K562 (cell line): ENCODE measurements at regions not wholly inside any gene's neighbourhood (a gene's known extent, or its start where the extent isn't known, plus 50 kb on each side); places are given as distances from the start of the nearest gene placed in this dataset.

ENCODE experiments used
- ATAC-seq: fragments of 200-7000 bp; cut with Tn5 transposase; 3 replicates; pipeline ENCODE4 v1.9.1; 2020; ENCODE audit warnings: moderate library complexity
- BruUV-seq: library from RNA; stranded (reverse); fragments of 400-500 nt; replicated peaks from 2 replicates; lab custom pipeline; 2021; lab: Mats Ljungman, UMichigan
- CTCF ChIA-PET: fragments of 300-600 bp; formaldehyde crosslinking; extraction: SDS; loops from one replicate; lab custom pipeline; 2021; ENCODE audit warnings: low intra/inter-chr PET ratio; lab: Yijun Ruan, JAX
- POLR2A ChIA-PET: fragments of 300-600, 350-650 bp; sonication (Branson Sonifier 250); formaldehyde crosslinking; extraction: SDS; loops from one replicate; lab custom pipeline; 2021; ENCODE audit warnings: antibody characterized with exemption, inconsistent platforms; lab: Yijun Ruan, JAX
- DNase-seq, 4 experiments: peaks; one replicate each; pipeline versions ENCODE4 v3.0.0 to v3.0.0-alpha.2; 2011 to 2018; ENCODE audit warnings: low spot score in 3 of 4, mixed read lengths in 3 of 4; ENCODE audit errors: extremely low read depth in 1 of 4
- FAIRE-seq: peaks from 2 replicates; lab custom pipeline; 2011; peaks lifted over from hg19 to GRCh38; lab: Jason Lieb, UNC
- H2AFZ ChIP-seq: 2 replicates; pipeline ENCODE4 v1.6.0; 2011; ENCODE audit warnings: low read depth, low read length, control low read depth, inconsistent platforms
- H3K27ac ChIP-seq: fragments of 200-600 bp; 3 replicates; pipeline ENCODE4 v1.8.0; 2011; ENCODE audit warnings: low read depth, mild to moderate bottlenecking, control low read depth, inconsistent platforms, low read length, moderate library complexity, mixed read lengths; ENCODE audit errors: extremely low read depth
- H3K27me3 ChIP-seq, 2 experiments: fragments of 300-600 bp in 1 of 2; 2 replicates in 1 of 2; 3 replicates in 1 of 2; pipeline versions ENCODE4 v1.6.0 to v1.8.0; 2011; ENCODE audit warnings: inconsistent platforms in 2 of 2, low read length in 2 of 2, mild to moderate bottlenecking in 1 of 2, mixed read lengths in 1 of 2, moderate library complexity in 1 of 2; ENCODE audit not compliant: control insufficient read depth in 2 of 2, insufficient read depth in 2 of 2
- H3K36me3 ChIP-seq: fragments of 300-600 bp; 3 replicates; pipeline ENCODE4 v1.8.0; 2011; ENCODE audit warnings: mild to moderate bottlenecking, low read length, inconsistent platforms; ENCODE audit not compliant: control insufficient read depth, insufficient read depth
- H3K4me1 ChIP-seq, 2 experiments: fragments of 200-600 bp in 1 of 2; replicated peaks in 1 of 2; 2 replicates in 1 of 2; 3 replicates in 1 of 2; pipeline versions ENCODE4 v1.5.1 to v1.8.0; 2011; ENCODE audit warnings: inconsistent platforms in 2 of 2, low read length in 2 of 2, mild to moderate bottlenecking in 1 of 2, mixed read lengths in 1 of 2, moderate library complexity in 1 of 2; ENCODE audit not compliant: control insufficient read depth in 2 of 2, insufficient read depth in 2 of 2
- H3K4me2 ChIP-seq: 2 replicates; pipeline ENCODE4 v1.6.1; 2011; ENCODE audit warnings: low read length, control low read depth, inconsistent platforms, mixed read lengths; ENCODE audit not compliant: insufficient read depth
- H3K4me3 ChIP-seq: fragments of 200-600 bp; sonication (generic), shearing (Covaris generic); 2 replicates; pipeline ENCODE4 v1.5.1; 2016; ENCODE audit warnings: control low read depth, inconsistent platforms
- H3K79me2 ChIP-seq: fragments of 200-600 bp; 3 replicates; pipeline ENCODE4 v1.8.0; 2011; ENCODE audit warnings: low read length, inconsistent platforms; ENCODE audit not compliant: control insufficient read depth, insufficient read depth
- H3K9ac ChIP-seq, 2 experiments: 2 replicates each; pipeline versions ENCODE4 v1.6.0 to v1.6.1; 2011; ENCODE audit warnings: low read depth in 2 of 2, low read length in 2 of 2, control low read depth in 1 of 2, inconsistent platforms in 1 of 2, mild to moderate bottlenecking in 1 of 2, mixed read lengths in 1 of 2; ENCODE audit not compliant: insufficient read depth in 1 of 2
- H3K9me1 ChIP-seq: one replicate; pipeline ENCODE4 v1.6.0; 2011; ENCODE audit warnings: inconsistent platforms, mild to moderate bottlenecking, low read length, moderate library complexity; ENCODE audit not compliant: control insufficient read depth, insufficient read depth
- H3K9me3 ChIP-seq: replicated peaks from 2 replicates; pipeline ENCODE4 v1.5.1; 2011; ENCODE audit warnings: low read depth, low read length, inconsistent platforms; ENCODE audit not compliant: control insufficient read depth, insufficient read depth
- H4K20me1 ChIP-seq: replicated peaks from 2 replicates; pipeline ENCODE4 v1.6.1; 2011; ENCODE audit warnings: low read length, inconsistent platforms, mixed read lengths; ENCODE audit not compliant: control insufficient read depth, insufficient read depth
- ARHGAP35 ChIP-seq: fragments of 450-650 bp; IDR thresholded peaks from 2 replicates; pipeline ENCODE4 v1.6.1; 2018; ENCODE audit not compliant: partially characterized antibody
- KLF1 ChIP-seq: fragments of 450-650 bp; IDR thresholded peaks from 2 replicates; pipeline ENCODE4 v1.6.1; 2016; ENCODE audit warnings: missing genetic modification characterization, missing compliant biosample characterization
- NR2C1 ChIP-seq, 2 experiments: fragments of 450-650 bp; IDR thresholded peaks; 2 replicates each; pipeline ENCODE4 v1.6.1; 2017; ENCODE audit warnings: mild to moderate bottlenecking in 2 of 2, antibody characterized with exemption in 1 of 2, inconsistent platforms in 1 of 2, missing compliant biosample characterization in 1 of 2, missing genetic modification characterization in 1 of 2
- SP2 ChIP-seq: IDR thresholded peaks from 2 replicates; pipeline ENCODE4 v1.6.1; 2011; ENCODE audit warnings: mild to moderate bottlenecking, low read depth, low read length, moderate library complexity; ENCODE audit not compliant: poor library complexity, severe bottlenecking; ENCODE audit errors: extremely low read depth
- TEAD1 ChIP-seq, 2 experiments: fragments of 450-650 bp in 1 of 2; sonication (generic) in 1 of 2; formaldehyde crosslinking; IDR thresholded peaks; 2 replicates each; pipeline versions ENCODE4 v1.4.0 to v1.8.0; 2020 to 2022; ENCODE audit warnings: mild to moderate bottlenecking in 2 of 2, missing genetic modification reagents in 1 of 2
- ZNF263 ChIP-seq: sonication (generic); formaldehyde crosslinking; IDR thresholded peaks from 2 replicates; pipeline ENCODE4 v1.8.0; 2022; ENCODE audit warnings: mild to moderate bottlenecking, missing genetic modification reagents, borderline replicate concordance
- ZNF584 ChIP-seq: fragments of 200-800 bp; sonication (Bioruptor generic); IDR thresholded peaks from 2 replicates; pipeline ENCODE4 v1.6.1; 2016; ENCODE audit warnings: low read depth, mild to moderate bottlenecking, missing genetic modification characterization, missing compliant biosample characterization
- WGBS: fragments of 100-300 bp; shearing (Covaris generic); methylation state at CpG from one replicate; pipeline ENCODE4 v1.1.6; 2016; ENCODE audit warnings: low coverage, mixed read lengths; ENCODE audit not compliant: insufficient coverage; ENCODE audit errors: missing lambda C conversion rate; 5-methylcytosine and 5-hydroxymethylcytosine counted together
- in situ Hi-C: fragments of 300-500 bp; cut with MboI; formaldehyde crosslinking; loops from 4 replicates; pipeline ENCODE4 v1.15.0; 2018; ENCODE audit warnings: inconsistent platforms, mixed read lengths
- intact Hi-C: fragments of 100-400 bp; cut with micrococcal nuclease; formaldehyde crosslinking; loops from 2 replicates; pipeline ENCODE4 v1.14.2; 2022
- TF ChIP-seq, protein P1 (sequence below): fragments of 250-450 bp; sonication (Bioruptor Pico); IDR thresholded peaks from 2 replicates; pipeline ENCODE4 v1.4.0; 2020; ENCODE audit warnings: mild to moderate bottlenecking, moderate library complexity

DNA sequence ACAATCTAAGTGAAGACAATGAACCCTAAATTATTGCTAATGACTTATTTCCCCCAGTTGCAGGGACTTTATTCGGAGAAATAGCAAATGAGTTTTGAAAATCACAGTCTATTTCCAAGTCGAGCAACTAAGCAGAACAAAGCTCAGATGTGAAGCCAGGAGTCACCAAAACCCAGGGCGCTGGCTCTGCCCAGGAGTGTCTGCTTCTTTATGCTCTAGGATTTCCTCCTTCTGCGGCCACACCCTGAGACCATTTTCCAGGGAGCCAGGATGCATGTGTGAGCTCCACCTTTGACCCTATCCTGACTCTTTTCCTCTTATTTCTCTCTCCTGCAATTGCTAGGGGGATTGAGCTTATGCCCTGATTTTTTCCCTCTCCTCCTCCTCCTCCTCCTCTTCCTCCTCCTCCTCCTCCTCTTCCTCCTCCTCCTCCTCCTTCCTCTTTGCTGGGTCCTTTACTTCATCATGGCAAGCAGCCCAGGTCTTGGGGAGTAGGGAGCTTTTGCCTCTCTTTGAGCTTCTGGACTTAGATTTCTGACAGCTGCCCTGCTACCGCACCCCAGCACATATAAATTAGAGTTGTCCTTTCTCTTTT, 234.4 kb downstream of the ARL4A start:
- no peak overlapping the region for H3K4me2 ChIP-seq
- no peaks in the 10 kb centered on the region for H3K9me1 ChIP-seq
- no peaks in the 10 kb centered on the region for H4K20me1 ChIP-seq
- H3K4me1 ChIP-seq: no peaks in the 10 kb centered on the region; a peak in 1 of 5 replicates
- no peak for FAIRE-seq
- POLR2A ChIA-PET: interaction anchor here (0.6 to 1.1 kb wide), 3 partner anchors 9 to 235 kb away, joined by 3 to 4 read pairs (median 3); partner anchors contain the start of gene ARL4A
- TF ChIP-seq TEAD1 (CRISPR knock-in tag; IDR thresholded peaks at IDR 0.05): no peak
- peak; percentile 77 for TF ChIP-seq ZNF263
- no peak overlapping the region for H2AFZ ChIP-seq
- 0 out of 2 replicates have a peak, but pooled peaks cover 2% of the 10 kb centered on the region for H3K9me3 ChIP-seq
- WGBS: 51% methylated on average over 5 of the region's 5 CpGs
- H3K36me3 ChIP-seq: no peaks in the 10 kb centered on the region
- H3K27me3 ChIP-seq: no peaks in the 10 kb centered on the region
- in situ Hi-C loops (no loop called here), intact Hi-C loops (no loop called here)
- H3K9ac ChIP-seq: no peak overlapping the region
- H3K27ac ChIP-seq: no peak overlapping the region
- ATAC-seq: peak; percentile 67
- CTCF ChIA-PET: no interaction called here
- no TSS peak for BruUV-seq
- no peaks in the 10 kb centered on the region for H3K79me2 ChIP-seq
- no peak overlapping the region for H3K4me3 ChIP-seq
- DNase-seq: no peak

DNA sequence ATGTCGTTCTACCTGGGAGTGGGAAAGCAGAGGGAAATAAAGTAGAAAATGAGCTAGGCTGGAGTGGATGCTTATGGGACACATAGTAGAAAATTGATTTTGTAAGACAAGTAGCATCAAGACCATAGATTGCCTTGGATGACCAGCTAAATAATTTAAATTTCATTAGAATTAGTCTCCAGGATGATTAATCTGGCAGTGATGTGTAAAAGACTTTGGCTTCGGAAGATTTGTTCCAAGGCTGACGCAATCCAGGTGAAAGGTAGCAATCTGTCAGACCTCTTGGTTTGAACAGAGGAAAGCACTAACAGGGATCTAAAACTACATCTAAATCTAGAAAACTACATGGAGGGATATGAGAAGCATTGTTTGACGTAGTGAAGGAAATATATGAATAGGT, 236.5 kb downstream of the ARL4A start:
- TF ChIP-seq ARHGAP35: no peak
- TF ChIP-seq, protein P1, sequence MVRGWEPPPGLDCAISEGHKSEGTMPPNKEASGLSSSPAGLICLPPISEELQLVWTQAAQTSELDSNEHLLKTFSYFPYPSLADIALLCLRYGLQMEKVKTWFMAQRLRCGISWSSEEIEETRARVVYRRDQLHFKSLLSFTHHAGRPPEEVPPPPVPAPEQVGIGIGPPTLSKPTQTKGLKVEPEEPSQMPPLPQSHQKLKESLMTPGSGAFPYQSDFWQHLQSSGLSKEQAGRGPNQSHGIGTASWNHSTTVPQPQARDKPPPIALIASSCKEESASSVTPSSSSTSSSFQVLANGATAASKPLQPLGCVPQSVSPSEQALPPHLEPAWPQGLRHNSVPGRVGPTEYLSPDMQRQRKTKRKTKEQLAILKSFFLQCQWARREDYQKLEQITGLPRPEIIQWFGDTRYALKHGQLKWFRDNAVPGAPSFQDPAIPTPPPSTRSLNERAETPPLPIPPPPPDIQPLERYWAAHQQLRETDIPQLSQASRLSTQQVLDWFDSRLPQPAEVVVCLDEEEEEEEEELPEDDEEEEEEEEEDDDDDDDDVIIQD (CRISPR knock-in tag): no peak
- TF ChIP-seq KLF1 (tag): no peak
- TF ChIP-seq ZNF584 (CRISPR knock-in tag): no peak
- TF ChIP-seq SP2: no peak
- no peak for TF ChIP-seq NR2C1 (IDR thresholded peaks at IDR 0.05)
- TF ChIP-seq NR2C1 (tag; IDR thresholded peaks at IDR 0.05): no peak
- in situ Hi-C loops: no loop called here
- DNase-seq (no peak), ATAC-seq (no peak), FAIRE-seq (no peak)
- Histone ChIP-seq H3K9ac (no peak overlapping the region), H2AFZ (no peak overlapping the region), H3K79me2 (no peaks in the 10 kb centered on the region), H3K36me3 (no peaks in the 10 kb centered on the region), H3K4me2 (no peak overlapping the region), H3K4me3 (no peak overlapping the region), H3K27me3 (no peaks in the 10 kb centered on the region), H3K9me3 (no peaks in the 10 kb centered on the region), H3K27ac (no peak overlapping the region), H3K9me1 (no peaks in the 10 kb centered on the region), H4K20me1 (no peaks in the 10 kb centered on the region), H3K4me1 (peaks cover 0 to 11% of the 10 kb centered on the region in 2 experiments; a peak in 4 of 5 replicates)
- intact Hi-C loops: no loop called here
- BruUV-seq: no TSS peak
- ChIA-PET CTCF (no interaction called here), POLR2A (no interaction called here)
- WGBS: 69% methylated on average over 4 of the region's 4 CpGs
